ENCODE measurements at regions not wholly inside any gene's neighbourhood (a gene's known extent, or its start where the extent isn't known, plus 50 kb on each side); places are given as distances from the start of the nearest gene placed in this dataset.
A peak's percentile ranks its signal among the peaks of the same experiment; 100 is the strongest.

DNA sequence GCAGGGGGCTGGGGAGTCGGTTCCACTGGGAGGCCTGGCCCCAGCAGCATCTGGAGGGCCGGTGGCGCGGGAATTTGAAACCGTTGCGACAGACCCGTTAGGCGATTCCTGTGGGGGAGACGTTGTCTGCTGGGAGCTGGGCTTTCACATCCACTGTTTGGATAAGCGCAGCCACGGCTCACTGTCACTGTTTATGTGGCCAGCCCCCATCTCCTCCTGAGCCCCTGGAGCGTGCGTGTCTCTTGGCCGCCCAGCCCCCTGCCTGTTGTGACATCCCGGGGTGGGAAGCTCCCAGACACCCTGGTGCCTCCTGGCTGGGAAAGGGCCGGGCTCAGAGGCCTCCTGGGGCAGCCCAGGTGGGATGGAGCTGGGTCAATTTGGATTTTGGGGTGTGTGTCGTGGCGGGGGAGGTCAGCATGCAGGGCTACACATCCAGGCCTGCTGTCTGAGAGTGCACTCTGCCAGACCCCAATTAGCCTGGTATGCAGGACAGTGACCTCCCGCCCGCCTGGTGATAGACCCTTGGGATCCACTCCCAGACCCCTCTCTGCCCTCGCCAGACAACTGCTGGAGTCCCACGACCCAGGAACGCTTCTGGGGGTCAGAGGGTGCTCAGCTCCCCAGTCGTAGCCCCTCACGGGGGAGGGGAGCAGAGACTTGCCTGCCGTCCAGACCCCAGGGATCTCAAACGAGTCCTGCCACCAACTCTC, 62.0 kb upstream of the RNU6ATAC start:
- 1% methylated on average over 27 of the region's 27 CpGs for WGBS (ENCODE audit: insufficient coverage, low coverage, missing lambda C conversion rate)
- CTCF ChIA-PET (ENCODE audit: low intra/inter-chr PET ratio): no interaction called here
- H4K20me1 ChIP-seq (replicated peaks; ENCODE audit: control insufficient read depth, insufficient read depth, low read length): peaks cover 5% of the 10 kb centered on the region; the same call in 1 of the 2 replicates
- no peak overlapping the region for H3K27ac ChIP-seq (ENCODE audit: extremely low read depth, low read depth, low read length)
- H3K27me3 ChIP-seq (ENCODE audit: control insufficient read depth in 2 of 2, insufficient read depth in 2 of 2, low read length in 2 of 2): peaks cover 39 to 86% of the 10 kb centered on the region in 2 experiments
- no peak overlapping the region for H3K4me2 ChIP-seq (ENCODE audit: insufficient read depth, low read length)
- H3K9ac ChIP-seq (ENCODE audit: insufficient read depth in 1 of 2, low read depth in 2 of 2, low read length in 2 of 2): 0 out of 4 replicates have a peak overlapping the region, but pooled peaks of 1 of the 2 experiments have one; percentile 26
- POLR2A ChIA-PET: interaction anchor here (0.6 to 0.7 kb wide), 3 partner anchors 10 to 1236 kb away, joined by 3 to 4 read pairs (median 3); no protein-coding TSS in a partner anchor
- no peaks in the 10 kb centered on the region for H3K9me3 ChIP-seq (replicated peaks; ENCODE audit: control insufficient read depth, insufficient read depth, low read depth, low read length)
- intact Hi-C loops (cut with micrococcal nuclease) (no loop called here), in situ Hi-C loops (cut with MboI) (no loop called here)
- H3K4me1 ChIP-seq (replicated peaks in 1 of 2; ENCODE audit: control insufficient read depth in 2 of 2, insufficient read depth in 2 of 2, low read length in 2 of 2): peaks cover 0 to 24% of the 10 kb centered on the region in 2 experiments; a peak in 1 of 5 replicates
- DNase-seq (ENCODE audit: extremely low read depth in 1 of 4, low spot score in 3 of 4) (no peak), FAIRE-seq (no peak), ATAC-seq (no peak)
- no peak overlapping the region for H2AFZ ChIP-seq (ENCODE audit: low read depth, low read length)
- no peak overlapping the region for H3K4me3 ChIP-seq
- no peaks in the 10 kb centered on the region for H3K36me3 ChIP-seq (ENCODE audit: control insufficient read depth, insufficient read depth, low read length)
- H3K79me2 ChIP-seq (ENCODE audit: control insufficient read depth, insufficient read depth, low read length): no peaks in the 10 kb centered on the region
- no peak for TF ChIP-seq ZNF134 (CRISPR knock-in tag; conservative IDR thresholded peaks at IDR 0.05)
- TF ChIP-seq ZNF253 (CRISPR knock-in tag; conservative IDR thresholded peaks at IDR 0.05): no peak
- TF ChIP-seq, protein P1, sequence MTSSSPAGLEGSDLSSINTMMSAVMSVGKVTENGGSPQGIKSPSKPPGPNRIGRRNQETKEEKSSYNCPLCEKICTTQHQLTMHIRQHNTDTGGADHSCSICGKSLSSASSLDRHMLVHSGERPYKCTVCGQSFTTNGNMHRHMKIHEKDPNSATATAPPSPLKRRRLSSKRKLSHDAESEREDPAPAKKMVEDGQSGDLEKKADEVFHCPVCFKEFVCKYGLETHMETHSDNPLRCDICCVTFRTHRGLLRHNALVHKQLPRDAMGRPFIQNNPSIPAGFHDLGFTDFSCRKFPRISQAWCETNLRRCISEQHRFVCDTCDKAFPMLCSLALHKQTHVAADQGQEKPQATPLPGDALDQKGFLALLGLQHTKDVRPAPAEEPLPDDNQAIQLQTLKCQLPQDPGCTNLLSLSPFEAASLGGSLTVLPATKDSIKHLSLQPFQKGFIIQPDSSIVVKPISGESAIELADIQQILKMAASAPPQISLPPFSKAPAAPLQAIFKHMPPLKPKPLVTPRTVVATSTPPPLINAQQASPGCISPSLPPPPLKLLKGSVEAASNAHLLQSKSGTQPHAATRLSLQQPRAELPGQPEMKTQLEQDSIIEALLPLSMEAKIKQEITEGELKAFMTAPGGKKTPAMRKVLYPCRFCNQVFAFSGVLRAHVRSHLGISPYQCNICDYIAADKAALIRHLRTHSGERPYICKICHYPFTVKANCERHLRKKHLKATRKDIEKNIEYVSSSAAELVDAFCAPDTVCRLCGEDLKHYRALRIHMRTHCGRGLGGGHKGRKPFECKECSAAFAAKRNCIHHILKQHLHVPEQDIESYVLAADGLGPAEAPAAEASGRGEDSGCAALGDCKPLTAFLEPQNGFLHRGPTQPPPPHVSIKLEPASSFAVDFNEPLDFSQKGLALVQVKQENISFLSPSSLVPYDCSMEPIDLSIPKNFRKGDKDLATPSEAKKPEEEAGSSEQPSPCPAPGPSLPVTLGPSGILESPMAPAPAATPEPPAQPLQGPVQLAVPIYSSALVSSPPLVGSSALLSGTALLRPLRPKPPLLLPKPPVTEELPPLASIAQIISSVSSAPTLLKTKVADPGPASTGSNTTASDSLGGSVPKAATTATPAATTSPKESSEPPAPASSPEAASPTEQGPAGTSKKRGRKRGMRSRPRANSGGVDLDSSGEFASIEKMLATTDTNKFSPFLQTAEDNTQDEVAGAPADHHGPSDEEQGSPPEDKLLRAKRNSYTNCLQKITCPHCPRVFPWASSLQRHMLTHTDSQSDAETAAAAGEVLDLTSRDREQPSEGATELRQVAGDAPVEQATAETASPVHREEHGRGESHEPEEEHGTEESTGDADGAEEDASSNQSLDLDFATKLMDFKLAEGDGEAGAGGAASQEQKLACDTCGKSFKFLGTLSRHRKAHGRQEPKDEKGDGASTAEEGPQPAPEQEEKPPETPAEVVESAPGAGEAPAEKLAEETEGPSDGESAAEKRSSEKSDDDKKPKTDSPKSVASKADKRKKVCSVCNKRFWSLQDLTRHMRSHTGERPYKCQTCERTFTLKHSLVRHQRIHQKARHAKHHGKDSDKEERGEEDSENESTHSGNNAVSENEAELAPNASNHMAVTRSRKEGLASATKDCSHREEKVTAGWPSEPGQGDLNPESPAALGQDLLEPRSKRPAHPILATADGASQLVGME (CRISPR knock-in tag; IDR thresholded peaks at IDR 0.05): no peak
- TF ChIP-seq FOXM1 (IDR thresholded peaks at IDR 0.05; ENCODE audit: low read depth): no peak
- no peak for TF ChIP-seq FOXM1 (CRISPR knock-in tag; IDR thresholded peaks at IDR 0.05; ENCODE audit: low read depth)
- TF ChIP-seq, protein P2, sequence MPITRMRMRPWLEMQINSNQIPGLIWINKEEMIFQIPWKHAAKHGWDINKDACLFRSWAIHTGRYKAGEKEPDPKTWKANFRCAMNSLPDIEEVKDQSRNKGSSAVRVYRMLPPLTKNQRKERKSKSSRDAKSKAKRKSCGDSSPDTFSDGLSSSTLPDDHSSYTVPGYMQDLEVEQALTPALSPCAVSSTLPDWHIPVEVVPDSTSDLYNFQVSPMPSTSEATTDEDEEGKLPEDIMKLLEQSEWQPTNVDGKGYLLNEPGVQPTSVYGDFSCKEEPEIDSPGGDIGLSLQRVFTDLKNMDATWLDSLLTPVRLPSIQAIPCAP (CRISPR knock-in tag; IDR thresholded peaks at IDR 0.05; ENCODE audit: borderline replicate concordance): no peak
- TF ChIP-seq CEBPB (tag; IDR thresholded peaks at IDR 0.05): peak; percentile 62
- no TSS peak for BruUV-seq (replicated peaks)
- H3K9me1 ChIP-seq (ENCODE audit: control insufficient read depth, insufficient read depth, low read length): no peaks in the 10 kb centered on the region
